ENCODE measurements at regions not wholly inside any gene's neighbourhood (a gene's known extent, or its start where the extent isn't known, plus 50 kb on each side); places are given as distances from the start of the nearest gene placed in this dataset.

GRCh38 chr4:177989503-177990201 lies 547.4 kb upstream of the AGA start:
- TF ChIP-seq POLR2A (IDR thresholded peaks at IDR 0.05) (no peak), CTCF (IDR thresholded peaks at IDR 0.05 in 8 of 11, conservative IDR thresholded peaks at IDR 0.05 in 3 of 11) (no peak), POLR2AphosphoS5 (IDR thresholded peaks at IDR 0.05) (no peak)
